Psoas muscle (tissue), 7 donors: ENCODE measurements at regions not wholly inside any gene's neighbourhood (a gene's known extent, or its start where the extent isn't known, plus 50 kb on each side); places are given as distances from the start of the nearest gene placed in this dataset.

Experiments used
- ATAC-seq, 4 donors: fragments of 200-7000 bp; cut with Tn5 transposase; one replicate each; pipeline ENCODE4 v1.9.1; 2020; ENCODE audit warnings: moderate library complexity in 3 of 4, mild to moderate bottlenecking in 2 of 4
- DNase-seq, 2 donors: peaks; one replicate each; pipeline ENCODE4 v3.0.0-alpha.2; 2020
- H3K27ac ChIP-seq: fragments of 200-600 bp; one replicate; pipeline ENCODE4 v1.8.0; 2022
- H3K27me3 ChIP-seq, 3 donors: fragments of 200-600 bp in 1 of 3; one replicate each; pipeline versions ENCODE4 v1.6.1 to v1.8.0; 2013 to 2022; ENCODE audit warnings: low read length in 2 of 3, mild to moderate bottlenecking in 2 of 3, moderate library complexity in 1 of 3; ENCODE audit not compliant: insufficient read depth in 3 of 3
- H3K36me3 ChIP-seq, 2 donors: fragments of 200-600 bp in 1 of 2; one replicate each; pipeline versions ENCODE4 v1.6.1 to v1.8.0; 2013 to 2022; ENCODE audit warnings: low read depth in 1 of 2, mild to moderate bottlenecking in 1 of 2, moderate library complexity in 1 of 2; ENCODE audit not compliant: insufficient read depth in 1 of 2
- H3K4me1 ChIP-seq: fragments of 200-600 bp; one replicate; pipeline ENCODE4 v1.8.0; 2022
- H3K4me3 ChIP-seq: fragments of 200-600 bp; one replicate; pipeline ENCODE4 v1.8.0; 2022; ENCODE audit warnings: mild to moderate bottlenecking
- H3K9me3 ChIP-seq: fragments of 200-600 bp; one replicate; pipeline ENCODE4 v1.8.0; 2022
- CTCF ChIP-seq: fragments of 200-600 bp; IDR thresholded peaks from one replicate; pipeline ENCODE4 v1.8.0; 2022; ENCODE audit warnings: antibody characterized with exemption
- WGBS, 3 donors: extraction: QIAGEN DNeasy Blood & Tissue Kit; methylation state at CpG; one replicate each; pipeline versions ENCODE4 v1.1.6 to v1.1.7; 2013; 5-methylcytosine and 5-hydroxymethylcytosine counted together
- intact Hi-C, 2 donors: fragments of 100-400 bp; cut with DNase I; formaldehyde crosslinking; loops; one replicate each; pipeline versions ENCODE4 v1.11.0 to v1.14.2; 2022
- donor health status: healthy with polysubstance abuse.
- donor health status: DM: no; HTN: no; CAD: no; lungs with moderate emphysema.
- donor health status: Bipolar disorder and iron deficiency.
- donor health status: healthy.
- donor health status: DM: yes; HTN: yes; CAD: no.
- donor health status: DM: no; HTN: no; CAD: no.
- donor health status: DM: yes; HTN: yes; CAD: no.

GRCh38 chr12:98109266-98109665 is 406.1 kb upstream of the TMPO start:
- intact Hi-C loops, result no loop called here
- Histone ChIP-seq H3K27ac (no peak overlapping the region), H3K36me3 (no peaks in the 10 kb centered on the region), H3K4me3 (no peak overlapping the region), H3K27me3 (no peaks in the 10 kb centered on the region), H3K4me1 (no peaks in the 10 kb centered on the region), H3K9me3 (no peaks in the 10 kb centered on the region)
- TF ChIP-seq CTCF, result no peak
- DNase-seq, result no peak
- 30 to 45% (median 35%) methylated on average over 3 of the region's 3 CpGs for WGBS, 3 donors
- no peak for ATAC-seq

- no peak for ATAC-seq
- Histone ChIP-seq H3K9me3 (no peaks in the 10 kb centered on the region), H3K27ac (no peak overlapping the region), H3K4me3 (no peak overlapping the region), H3K36me3 (no peaks in the 10 kb centered on the region), H3K27me3 (no peaks in the 10 kb centered on the region), H3K4me1 (no peaks in the 10 kb centered on the region)
- no peak for DNase-seq
- intact Hi-C loops, result no loop called here
- TF ChIP-seq CTCF, result no peak
- 37 to 41% (median 38%) methylated on average over 8 of the region's 8 CpGs for WGBS, 3 donors
These were observed 404.9 kb upstream of the TMPO start for GRCh38 chr12:98110536-98110935.

- ATAC-seq, result no peak
- intact Hi-C loops, result no loop called here
- Histone ChIP-seq H3K27ac (no peak overlapping the region), H3K4me1 (no peaks in the 10 kb centered on the region), H3K27me3 (no peaks in the 10 kb centered on the region), H3K4me3 (no peak overlapping the region), H3K36me3 (no peaks in the 10 kb centered on the region), H3K9me3 (no peaks in the 10 kb centered on the region)
- WGBS, 3 donors, result 68 to 74% (median 73%) methylated on average over 2 of the region's 2 CpGs
- no peak for DNase-seq
- TF ChIP-seq CTCF, result no peak
These were observed 401.8 kb upstream of the TMPO start for GRCh38 chr12:98113548-98113947.

GRCh38 chr12:98121963-98122362 is 393.4 kb upstream of the TMPO start:
- ATAC-seq, result no peak

More at GRCh38 chr12:98121963-98122362, 393.4 kb upstream of the TMPO start:
- no peaks in the 10 kb centered on the region for H3K36me3 ChIP-seq
- no peak for TF ChIP-seq CTCF
- peaks cover 0 to 2% (median 0%) of the 10 kb centered on the region in 3 donors for H3K27me3 ChIP-seq
- 36 to 45% (median 41%) methylated on average over 4 of the region's 4 CpGs for WGBS, 3 donors
- intact Hi-C loops, result no loop called here
- no peaks in the 10 kb centered on the region for H3K4me1 ChIP-seq
- H3K9me3 ChIP-seq, result no peaks in the 10 kb centered on the region
- no peak overlapping the region for H3K4me3 ChIP-seq
- no peak overlapping the region for H3K27ac ChIP-seq
- no peak for DNase-seq
